Activated CD8-positive, alpha-beta memory T cell treated with anti-CD3 and anti-CD28 coated beads for 1 hour (primary cell): ENCODE measurements at regions not wholly inside any gene's neighbourhood (a gene's known extent, or its start where the extent isn't known, plus 50 kb on each side); places are given as distances from the start of the nearest gene placed in this dataset.

Experiments
- DNase-seq, 2 donors: peaks; one replicate each; pipeline ENCODE4 v3.0.0-alpha.2; 2020; ENCODE audit warnings: low read depth in 1 of 2; ENCODE audit errors: extremely low read depth in 1 of 2

DNA sequence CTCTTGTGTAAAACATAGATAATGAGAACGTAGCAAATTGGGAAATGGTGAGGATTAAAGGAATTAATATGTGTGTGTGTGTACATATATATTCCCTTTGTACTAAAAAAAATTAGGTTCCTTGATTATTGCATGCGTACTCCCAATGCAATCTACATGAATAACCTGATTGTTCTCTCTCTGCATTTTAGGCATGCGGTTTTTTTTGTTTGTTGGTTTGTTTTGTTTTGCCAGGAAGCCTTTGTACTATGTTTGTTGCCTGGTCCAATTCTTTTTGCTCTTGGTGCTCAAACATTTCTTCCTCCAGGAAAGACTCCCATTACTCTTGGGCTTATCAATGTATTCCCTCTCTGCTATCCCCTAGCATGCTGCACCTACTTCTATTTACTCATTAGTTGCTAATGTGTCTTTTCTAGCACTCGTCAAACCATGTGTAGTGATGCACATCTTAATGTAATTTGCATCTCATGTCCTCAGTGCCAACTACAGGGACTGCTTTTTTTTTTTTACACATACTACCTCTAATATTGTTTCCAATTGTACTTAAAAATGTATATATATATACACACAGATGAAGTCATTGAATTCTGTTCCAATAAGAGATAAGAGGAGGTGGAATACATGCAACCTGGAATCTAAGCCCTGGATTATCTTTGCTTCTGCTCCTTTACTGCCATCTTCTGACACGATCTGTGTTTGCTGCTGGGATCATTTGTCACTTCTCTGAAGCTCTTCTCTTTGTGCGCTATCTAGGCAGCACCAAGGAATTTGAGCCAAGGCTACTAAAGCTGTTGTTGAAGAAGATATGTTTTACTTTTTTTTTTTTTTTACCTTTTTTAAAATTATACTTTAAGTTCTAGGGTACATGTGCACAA lies 197.2 kb upstream of the ANO3 start:
- no peak for DNase-seq

DNA sequence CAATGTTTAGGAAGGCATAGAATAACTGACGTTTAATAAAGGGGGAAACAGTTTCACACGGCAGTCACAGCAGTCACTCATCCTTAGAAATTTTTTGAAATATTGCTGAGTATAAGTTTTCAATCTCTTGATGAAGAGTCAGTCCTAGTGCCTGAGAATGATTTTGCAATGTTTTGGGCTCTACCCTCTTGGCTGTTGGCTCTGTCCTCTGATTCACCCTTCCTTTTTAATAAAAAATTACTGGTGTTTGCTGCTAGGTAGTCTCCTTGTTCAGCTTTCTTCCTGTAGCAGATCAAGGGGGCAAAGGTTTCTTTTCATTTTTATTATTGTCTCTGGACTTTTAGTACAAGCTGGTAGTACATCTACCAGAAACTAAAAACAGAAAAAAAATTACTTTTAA lies 194.3 kb upstream of the ANO3 start:
- DNase-seq = no peak

DNA sequence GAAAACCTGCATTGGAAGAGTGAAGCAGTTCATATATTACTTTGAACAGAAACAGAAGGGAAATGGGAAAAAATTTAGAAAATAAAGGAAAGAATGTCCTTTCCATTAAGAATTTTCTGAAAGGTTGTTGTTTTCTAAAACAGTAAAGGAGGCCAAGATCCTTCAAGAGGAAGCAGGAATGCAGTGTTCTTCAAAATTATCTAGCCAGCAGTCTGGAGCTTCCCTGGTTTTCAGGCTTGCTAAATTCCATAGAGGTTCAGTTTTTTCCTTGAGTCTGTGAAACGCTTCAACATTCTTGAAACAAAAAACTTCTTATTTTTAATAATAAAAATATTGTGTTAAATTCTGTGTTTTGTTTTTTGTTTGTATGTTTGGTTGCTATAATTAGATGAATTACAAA lies 189.0 kb upstream of the ANO3 start:
- DNase-seq = no peak

DNA sequence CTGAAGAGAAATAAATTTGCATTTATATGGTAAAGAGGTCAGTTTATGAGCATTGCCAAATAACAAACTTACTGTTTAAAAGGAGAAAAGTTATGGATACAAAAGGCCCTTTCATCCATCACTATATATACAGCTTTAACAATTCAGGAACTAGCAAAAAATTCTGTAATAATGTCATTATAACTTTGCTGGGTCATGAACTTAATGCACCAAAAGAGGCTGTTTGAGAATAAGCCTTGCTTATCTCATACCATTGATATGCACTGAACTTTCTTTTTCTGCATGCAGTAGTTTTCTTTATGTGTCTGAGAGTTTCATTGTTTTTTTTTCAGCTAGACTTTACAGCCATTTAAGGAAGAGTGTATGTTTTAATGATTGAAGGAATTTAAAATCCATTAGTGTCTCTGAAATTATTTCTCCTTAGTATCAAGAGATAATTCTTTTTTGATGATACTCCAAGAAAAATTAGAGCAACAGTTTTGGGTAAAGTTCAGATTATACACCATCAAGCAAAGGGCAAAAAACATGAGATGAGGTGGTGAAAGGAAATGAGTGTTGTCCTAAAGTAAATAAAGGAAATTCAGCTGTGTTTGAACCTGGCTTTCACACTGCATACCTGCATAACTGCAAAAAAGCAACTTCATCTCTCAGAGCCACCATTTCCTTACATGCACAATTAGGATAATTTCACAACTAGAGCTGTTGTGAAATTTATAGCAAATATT lies 188.2 kb upstream of the ANO3 start:
- DNase-seq = no peak

DNA sequence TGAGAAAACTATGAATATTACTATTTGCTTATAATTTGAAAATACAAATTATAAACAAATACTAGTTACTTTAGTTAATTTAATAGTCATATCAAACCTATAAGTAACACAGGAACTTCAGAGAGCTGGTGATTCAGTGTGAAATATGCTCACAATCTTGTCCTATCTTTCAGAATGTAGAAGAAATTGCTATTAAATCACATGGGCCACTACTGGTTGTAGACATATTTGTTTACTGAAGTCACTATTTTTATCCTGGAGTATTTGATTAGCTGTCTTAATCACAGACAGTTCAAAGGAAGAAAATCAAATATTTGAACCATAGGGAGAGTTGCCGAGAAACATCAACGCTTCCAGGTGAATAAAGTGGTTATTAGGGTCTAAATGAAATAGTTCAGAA lies 187.6 kb upstream of the ANO3 start:
- no peak for DNase-seq

DNA sequence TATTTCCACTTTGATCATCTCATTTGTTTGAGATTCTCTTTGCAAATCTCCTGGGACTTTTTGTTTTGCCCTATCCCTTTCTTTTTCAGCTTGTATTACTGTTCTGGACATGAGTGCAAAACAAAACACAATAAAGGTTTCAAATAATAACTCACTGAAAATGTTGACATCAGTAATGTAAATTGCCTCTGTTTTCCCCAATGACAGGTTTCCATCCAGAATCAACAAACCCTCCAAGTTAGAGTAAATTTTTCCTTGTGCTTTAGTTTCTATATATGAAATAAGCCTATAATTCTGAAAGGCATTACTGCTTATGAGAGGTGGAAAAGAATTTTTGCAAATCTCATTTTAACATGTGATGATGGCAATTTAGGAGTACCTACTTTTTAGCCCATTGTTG lies 187.0 kb upstream of the ANO3 start:
- no peak for DNase-seq

DNA sequence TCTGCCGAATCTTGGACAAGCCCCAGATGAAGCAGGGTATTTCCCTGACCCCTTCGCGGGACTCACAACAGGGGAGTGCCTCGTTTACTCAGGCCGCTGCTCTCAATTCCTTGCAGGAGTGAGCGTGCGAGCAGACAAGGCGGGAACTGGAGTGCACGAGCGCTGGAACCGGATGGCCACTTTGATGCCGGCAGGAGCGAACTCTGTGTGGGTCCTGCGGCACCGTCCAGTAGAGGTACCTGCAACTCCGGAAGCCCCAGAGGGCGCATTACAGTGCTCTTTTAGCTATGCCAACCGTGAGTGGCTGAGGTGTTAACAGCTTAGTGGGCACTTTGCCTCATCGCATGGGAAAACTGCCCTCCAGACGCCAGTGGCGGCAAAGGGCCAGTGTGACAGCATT lies 182.3 kb upstream of the ANO3 start:
- DNase-seq = no peak

DNA sequence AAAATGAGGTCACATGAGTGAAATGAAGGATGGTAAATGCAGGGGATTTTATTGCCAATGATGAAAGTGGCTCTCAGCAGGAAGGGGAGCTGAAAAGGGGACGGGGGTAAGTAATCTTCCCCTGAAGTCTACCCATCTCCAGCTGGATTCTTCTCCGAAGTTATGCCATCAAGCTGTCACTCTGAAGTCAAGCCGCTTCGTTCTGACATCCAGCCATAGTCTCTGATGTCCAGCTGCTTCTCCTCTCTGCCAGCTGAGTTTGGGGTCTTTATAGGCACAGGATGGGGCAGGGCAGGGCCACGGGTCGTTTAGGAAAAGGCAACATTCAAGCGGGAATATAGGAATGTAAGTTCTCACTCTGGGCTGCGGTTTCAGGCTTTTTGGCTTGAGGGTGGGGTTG lies 181.9 kb upstream of the ANO3 start:
- no peak for DNase-seq

DNA sequence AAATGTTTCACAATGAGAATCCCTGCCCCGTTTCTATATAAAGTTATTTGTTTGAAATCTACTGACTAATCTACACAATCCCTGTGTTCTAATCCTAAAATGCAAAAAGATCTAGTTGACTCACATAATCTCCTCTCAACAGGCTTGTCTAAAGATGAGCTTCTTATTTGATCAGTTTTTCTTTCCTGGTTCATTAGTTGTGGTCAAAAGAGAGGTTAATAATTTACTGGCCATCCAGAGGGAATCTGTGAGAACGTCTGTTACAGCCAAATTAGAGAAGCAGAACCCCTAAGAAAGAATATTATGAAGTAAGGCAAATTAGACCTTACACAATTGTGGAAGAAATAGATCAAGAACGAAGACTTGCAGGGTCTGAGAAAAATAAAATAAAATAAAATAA lies 173.7 kb upstream of the ANO3 start:
- DNase-seq = no peak

DNA sequence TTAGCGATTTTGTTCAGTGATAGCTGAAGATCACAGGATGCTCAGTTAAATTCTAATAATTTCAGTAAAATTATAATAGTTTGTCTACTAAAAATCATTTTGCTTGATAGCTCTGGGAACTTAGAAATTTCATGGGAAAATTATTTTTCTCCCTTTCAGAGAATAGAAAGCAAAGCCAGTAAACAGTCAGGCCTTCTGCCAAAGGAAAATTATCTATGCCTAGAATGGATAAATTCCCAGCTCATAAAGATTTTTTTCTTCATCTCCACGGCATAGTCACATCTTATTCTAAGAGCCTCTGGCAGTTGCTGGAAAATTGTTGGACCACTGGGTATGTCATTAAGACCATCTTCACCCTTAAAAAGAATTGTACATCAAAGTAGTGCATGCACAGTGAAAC lies 169.6 kb upstream of the ANO3 start:
- DNase-seq = no peak

DNA sequence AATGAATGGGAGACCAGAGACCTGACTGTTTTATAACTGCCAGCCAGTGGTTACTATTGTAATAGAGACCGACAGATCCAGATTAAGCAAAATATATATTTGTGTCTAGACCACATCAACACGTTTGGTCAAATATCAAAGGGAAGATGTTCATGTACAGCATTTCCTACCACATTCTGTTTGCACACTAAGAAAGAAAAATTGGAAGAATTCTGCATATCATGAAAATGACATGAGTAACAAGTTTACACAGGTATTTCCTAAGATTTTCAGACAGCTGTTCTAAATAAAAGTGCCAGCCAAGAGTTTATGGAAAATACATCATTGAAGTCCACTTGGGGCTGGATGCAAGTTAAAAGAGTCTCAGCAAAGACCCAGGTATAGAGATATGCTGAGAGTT lies 145.5 kb upstream of the ANO3 start:
- DNase-seq = no peak

DNA sequence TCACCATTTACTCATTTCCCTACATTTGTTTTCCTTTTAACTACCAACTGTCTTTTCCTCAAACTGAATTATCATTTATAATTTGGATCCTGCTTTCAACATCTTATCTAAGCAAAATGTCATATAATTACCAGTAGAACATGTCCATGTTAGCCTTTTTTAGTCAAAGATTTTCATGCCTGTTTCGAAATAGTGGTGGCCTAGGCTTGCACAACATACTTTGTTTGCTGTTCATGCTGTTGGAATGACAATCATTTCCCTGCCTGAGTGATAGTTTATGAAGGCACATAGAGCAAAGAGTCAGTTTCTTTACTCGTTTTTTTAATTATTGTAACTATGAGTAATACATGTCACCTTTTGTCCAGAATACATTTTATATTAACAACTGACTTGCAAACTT lies 144.3 kb upstream of the ANO3 start:
- no peak for DNase-seq

DNA sequence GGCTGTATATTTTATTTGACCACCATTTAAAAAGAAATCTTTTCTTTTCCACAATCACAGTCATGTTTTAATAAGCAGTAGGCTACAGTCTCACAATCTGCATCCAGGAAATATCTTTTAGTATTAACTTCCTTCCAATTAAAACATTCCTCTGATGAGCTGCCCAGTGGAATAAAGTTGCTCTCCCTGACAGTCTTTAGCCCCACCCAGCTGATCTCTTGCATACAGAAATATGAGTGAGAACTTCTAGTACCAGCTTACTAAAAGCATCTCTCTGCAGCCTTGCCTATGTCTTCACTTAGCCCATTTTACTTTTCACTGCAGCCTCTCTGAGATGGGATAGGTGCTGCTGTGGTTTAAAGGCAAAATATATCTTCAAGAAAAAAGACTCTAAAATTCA lies 143.4 kb upstream of the ANO3 start:
- DNase-seq = no peak

DNA sequence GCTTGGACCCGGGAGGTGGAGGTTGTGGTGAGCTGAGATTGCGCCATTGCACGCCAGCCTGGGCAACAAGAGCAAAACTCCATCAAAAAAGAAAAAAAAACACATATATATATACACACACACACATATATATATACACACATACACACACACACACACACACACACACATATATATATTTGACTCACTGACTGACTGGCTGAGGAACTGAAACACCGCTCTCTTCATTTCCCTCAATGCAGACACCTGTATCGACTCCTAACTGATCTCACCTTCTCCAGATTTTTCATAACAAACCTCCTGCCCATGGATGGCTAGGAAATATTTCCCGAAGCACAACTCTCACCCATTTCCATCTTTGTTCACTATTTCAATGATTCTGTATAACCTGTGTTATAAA lies 140.7 kb upstream of the ANO3 start:
- DNase-seq = no peak

DNA sequence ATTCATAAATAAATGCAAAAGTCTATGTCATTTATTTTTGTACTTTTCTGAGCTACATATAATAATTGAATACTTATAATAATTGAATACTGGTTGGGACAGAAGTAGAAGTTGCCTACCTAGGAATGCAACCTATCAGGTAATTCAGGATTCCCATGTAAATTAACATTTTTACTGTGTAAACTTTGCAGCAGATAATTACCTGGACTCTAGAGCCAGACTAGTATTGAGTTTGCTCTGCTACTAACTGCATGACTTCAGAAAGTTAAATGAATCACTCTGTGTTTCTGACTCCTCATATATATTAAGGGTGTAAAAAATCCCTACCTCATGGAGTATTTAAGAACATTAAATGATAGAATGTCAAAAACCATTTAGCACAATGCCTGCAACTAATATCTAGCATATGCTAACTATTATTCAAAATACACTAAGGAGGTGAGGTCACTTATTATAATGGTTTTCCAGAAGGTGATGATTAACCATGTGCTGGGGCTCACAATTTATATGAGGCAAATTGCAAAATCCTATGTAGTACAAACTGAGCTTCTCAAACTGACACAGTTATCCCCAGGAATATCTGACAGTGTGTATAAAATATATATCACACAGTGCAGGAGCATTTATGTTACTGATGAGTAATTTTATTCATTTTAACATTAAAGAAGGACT lies 138.1 kb upstream of the ANO3 start:
- no peak for DNase-seq

DNA sequence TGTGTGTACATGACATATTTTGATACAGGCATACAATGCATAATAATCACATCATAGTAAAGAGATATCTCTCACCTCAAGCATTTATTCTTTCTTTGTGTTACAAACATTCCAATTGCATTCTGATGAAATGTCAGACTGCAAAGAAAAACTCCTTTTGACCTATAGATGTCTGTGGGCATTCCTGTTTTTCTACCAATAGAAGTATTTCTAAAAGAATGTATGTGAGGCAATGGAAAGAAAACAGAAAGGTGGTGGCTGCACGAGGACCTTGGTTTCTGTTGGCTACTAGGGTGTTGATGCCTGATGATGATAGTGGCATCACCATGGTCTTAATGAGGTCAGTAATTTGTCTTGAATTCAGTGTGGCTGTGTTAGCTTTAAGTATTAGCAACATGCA lies 137.0 kb upstream of the ANO3 start:
- no peak for DNase-seq

DNA sequence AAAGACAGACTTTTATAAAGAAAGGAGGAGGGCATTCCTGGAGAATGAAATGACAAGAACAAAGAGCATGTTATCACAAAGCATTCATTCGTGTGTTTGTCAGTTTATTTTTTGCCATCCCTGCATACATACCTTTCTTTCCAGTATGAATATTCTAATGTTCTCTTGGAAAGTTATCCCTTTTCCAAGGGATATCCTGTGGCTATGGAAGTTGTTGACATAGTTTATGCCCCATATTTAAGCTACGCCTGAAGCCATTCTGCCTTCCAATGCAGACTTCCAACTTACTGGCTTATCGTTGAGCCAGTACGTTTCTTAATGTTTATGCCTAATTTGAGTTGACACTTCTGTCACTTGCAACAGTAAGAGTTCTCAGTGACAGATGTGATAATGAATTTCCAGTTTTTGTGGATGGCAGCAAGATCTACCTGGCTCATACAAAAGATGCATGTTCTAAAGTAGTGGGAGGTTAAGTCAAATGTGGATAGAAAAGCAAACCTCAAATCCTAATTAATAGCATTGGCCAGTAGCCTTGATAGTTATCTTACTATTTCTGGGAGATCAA lies 133.3 kb upstream of the ANO3 start:
- no peak for DNase-seq

DNA sequence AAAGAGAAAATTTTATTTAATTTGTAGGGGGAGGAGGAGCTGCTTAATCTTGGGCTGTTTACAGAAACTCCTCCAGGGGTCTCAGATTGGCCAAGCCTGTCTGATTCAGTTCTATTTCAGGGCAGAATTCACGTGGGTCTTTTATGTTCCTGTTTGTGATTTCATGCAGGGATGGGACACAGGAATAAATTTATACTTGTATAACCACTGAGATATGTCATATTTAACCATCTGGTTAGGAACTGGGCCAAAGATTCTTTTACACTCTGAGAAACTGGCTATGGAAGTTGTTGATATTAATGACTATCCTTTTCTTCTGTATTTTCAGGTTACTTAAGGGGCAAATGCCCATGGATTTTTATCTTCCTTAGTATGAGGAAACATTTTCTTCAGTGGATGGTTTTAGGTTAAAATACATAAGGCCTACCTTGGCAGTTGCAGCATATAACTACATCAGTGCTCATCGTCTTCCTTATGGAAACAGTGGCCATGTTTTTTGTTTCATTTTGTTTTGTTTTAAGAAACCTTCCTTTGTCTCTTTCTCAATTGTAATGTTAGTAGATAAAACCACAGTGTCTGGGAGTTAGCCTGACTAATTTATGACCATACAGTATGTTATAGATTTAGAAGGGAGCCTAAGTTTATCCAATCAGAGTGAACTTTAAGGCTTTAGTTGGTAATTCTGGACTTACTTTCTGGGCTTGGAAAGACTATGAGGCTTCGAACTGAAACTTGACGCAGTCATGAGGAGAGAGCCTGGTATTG lies 132.4 kb upstream of the ANO3 start:
- DNase-seq = no peak

DNA sequence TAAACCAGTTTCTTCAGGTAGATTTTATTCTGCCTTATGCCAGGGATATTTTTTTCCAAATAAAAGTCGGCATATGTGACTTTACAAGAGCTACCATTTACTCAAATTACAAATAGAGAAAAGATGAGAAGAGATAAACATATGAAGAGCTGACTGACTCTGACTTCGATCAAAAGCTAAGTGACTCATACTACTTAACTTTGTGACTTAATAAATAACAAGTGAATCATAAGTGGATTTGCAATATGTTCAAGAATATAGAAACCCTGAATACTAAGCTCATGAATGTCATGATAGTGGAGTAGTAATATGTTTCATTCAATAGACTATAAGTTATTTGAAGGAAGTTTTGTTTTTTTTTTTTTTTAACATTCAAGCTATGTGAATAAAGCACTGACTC lies 130.5 kb upstream of the ANO3 start:
- DNase-seq = no peak

DNA sequence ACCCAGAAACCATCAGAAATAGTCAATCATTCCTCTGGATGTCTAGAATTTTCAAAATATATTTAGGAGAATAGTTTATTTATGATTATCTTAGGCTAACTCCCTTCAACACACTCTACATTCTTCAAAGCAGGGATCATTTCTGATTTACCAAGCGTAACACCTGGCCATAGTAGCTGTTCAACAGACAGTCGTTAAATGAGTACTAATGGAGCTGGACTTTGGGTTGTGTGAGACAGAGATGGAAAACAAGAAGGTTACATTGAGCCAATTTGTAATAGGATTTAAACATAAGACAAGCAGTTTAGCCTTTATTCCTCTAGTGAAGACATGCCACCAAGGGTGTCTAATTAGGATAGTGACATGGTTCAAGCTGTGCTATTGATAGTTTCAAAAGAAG lies 129.2 kb upstream of the ANO3 start:
- no peak for DNase-seq

DNA sequence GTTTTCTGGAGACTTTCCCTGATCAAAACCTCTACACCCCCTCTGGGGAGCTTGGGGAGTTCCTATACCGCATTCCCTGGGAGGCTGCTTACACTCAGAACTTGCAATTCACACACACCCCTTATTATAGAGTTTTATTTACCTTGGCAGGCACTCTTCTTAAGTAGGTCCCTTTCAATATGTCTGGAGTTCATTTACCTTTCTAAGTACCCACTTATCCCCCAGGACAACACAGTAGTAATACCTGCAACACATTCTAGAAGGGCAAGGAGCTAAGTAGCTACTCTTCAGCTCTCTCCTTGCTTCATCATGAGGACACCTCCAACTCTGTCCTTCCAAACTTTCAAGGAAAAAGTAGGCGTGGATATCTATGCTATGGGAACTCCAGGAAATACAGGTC lies 127.8 kb upstream of the ANO3 start:
- DNase-seq = no peak
